ENCODE measurements at regions not wholly inside any gene's neighbourhood (a gene's known extent, or its start where the extent isn't known, plus 50 kb on each side); places are given as distances from the start of the nearest gene placed in this dataset.

DNA sequence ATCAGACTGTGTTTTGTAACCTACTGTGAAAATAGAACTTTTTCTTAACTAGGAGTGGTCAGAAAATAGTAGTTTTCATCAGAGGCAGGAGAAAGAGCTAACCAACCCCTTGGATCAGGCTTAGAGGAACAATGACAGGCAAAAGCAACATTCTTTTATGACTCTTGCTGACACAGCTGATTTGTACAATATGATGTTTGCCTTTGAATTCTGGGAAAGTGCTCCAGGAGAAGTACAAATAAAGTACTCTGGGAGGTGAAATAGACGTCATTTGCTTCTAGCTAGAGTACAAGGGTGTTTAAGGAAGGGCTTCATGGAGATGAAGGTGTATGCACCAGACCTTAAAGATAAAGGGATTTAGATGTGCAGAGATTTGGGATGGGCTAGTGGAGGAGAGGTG lies 75.1 kb upstream of the KIAA1217 start:
- TF ChIP-seq, protein P1, sequence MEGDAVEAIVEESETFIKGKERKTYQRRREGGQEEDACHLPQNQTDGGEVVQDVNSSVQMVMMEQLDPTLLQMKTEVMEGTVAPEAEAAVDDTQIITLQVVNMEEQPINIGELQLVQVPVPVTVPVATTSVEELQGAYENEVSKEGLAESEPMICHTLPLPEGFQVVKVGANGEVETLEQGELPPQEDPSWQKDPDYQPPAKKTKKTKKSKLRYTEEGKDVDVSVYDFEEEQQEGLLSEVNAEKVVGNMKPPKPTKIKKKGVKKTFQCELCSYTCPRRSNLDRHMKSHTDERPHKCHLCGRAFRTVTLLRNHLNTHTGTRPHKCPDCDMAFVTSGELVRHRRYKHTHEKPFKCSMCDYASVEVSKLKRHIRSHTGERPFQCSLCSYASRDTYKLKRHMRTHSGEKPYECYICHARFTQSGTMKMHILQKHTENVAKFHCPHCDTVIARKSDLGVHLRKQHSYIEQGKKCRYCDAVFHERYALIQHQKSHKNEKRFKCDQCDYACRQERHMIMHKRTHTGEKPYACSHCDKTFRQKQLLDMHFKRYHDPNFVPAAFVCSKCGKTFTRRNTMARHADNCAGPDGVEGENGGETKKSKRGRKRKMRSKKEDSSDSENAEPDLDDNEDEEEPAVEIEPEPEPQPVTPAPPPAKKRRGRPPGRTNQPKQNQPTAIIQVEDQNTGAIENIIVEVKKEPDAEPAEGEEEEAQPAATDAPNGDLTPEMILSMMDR (IDR thresholded peaks at IDR 0.05) = no peak
- TF ChIP-seq POLR2A (IDR thresholded peaks at IDR 0.05) = no peak

Data from prostate gland (tissue), 2 donors.